DND-41 (cell line): ENCODE measurements at regions not wholly inside any gene's neighbourhood (a gene's known extent, or its start where the extent isn't known, plus 50 kb on each side); places are given as distances from the start of the nearest gene placed in this dataset.

Experiments
- ATAC-seq: fragments of 200-7000 bp; cut with Tn5 transposase; 3 replicates; pipeline ENCODE4 v1.9.1; 2021; ENCODE audit warnings: low read depth; ENCODE audit not compliant: insufficient read depth
- DNase-seq: peaks from one replicate; pipeline ENCODE4 v3.0.0-alpha.2; 2020
- H2AFZ ChIP-seq: 2 replicates; pipeline ENCODE4 v1.6.0; 2012; ENCODE audit warnings: low read depth, low read length
- H3K27ac ChIP-seq: 2 replicates; pipeline ENCODE4 v1.5.1; 2012; ENCODE audit warnings: low read length, inconsistent platforms
- H3K27me3 ChIP-seq: fragments of 200-600 bp; sonication (generic); 2 replicates; pipeline ENCODE4 v1.6.0; 2012; ENCODE audit warnings: low read length, mild to moderate bottlenecking, inconsistent platforms; ENCODE audit not compliant: insufficient read depth, poor library complexity
- H3K36me3 ChIP-seq: 2 replicates; pipeline ENCODE4 v1.5.1; 2012; ENCODE audit warnings: low read length, inconsistent platforms; ENCODE audit not compliant: insufficient read depth
- H3K4me1 ChIP-seq: 2 replicates; pipeline ENCODE4 v1.5.1; 2012; ENCODE audit warnings: mild to moderate bottlenecking, low read length; ENCODE audit not compliant: insufficient read depth
- H3K4me2 ChIP-seq: 2 replicates; pipeline ENCODE4 v1.6.0; 2012; ENCODE audit warnings: mild to moderate bottlenecking, moderate library complexity, low read length, inconsistent platforms; ENCODE audit not compliant: insufficient read depth
- H3K4me3 ChIP-seq, 2 experiments: fragments of 200-600 bp in 1 of 2; shearing (Covaris generic) in 1 of 2; 2 replicates each; pipeline ENCODE4 v1.5.1; 2012 to 2016; ENCODE audit warnings: inconsistent platforms in 2 of 2, low read length in 2 of 2, mild to moderate bottlenecking in 2 of 2, low read depth in 1 of 2, moderate library complexity in 1 of 2
- H3K79me2 ChIP-seq: 2 replicates; pipeline ENCODE4 v1.6.0; 2012; ENCODE audit warnings: low read length, inconsistent platforms; ENCODE audit not compliant: insufficient read depth
- H3K9ac ChIP-seq: 2 replicates; pipeline ENCODE4 v1.6.0; 2012; ENCODE audit warnings: low read depth, mild to moderate bottlenecking, inconsistent platforms, low read length, moderate library complexity
- H3K9me3 ChIP-seq: 2 replicates; pipeline ENCODE4 v1.5.1; 2012; ENCODE audit warnings: low read length, moderate library complexity, mild to moderate bottlenecking, inconsistent platforms; ENCODE audit not compliant: insufficient read depth, severe bottlenecking
- H4K20me1 ChIP-seq: 2 replicates; pipeline ENCODE4 v1.6.0; 2012; ENCODE audit warnings: low read length; ENCODE audit not compliant: insufficient read depth
- EZH2 ChIP-seq: IDR thresholded peaks from 3 replicates; pipeline ENCODE4 v1.6.1; 2012; ENCODE audit warnings: borderline replicate concordance, low read depth, mild to moderate bottlenecking, moderate library complexity, low read length, inconsistent platforms; ENCODE audit not compliant: severe bottlenecking
- TF ChIP-seq, protein P1 (sequence below): IDR thresholded peaks from 2 replicates; pipeline ENCODE4 v1.5.1; 2012; ENCODE audit warnings: borderline replicate concordance, low read length, moderate library complexity, mild to moderate bottlenecking; ENCODE audit not compliant: poor library complexity, severe bottlenecking; ENCODE audit errors: extremely low read depth

DNA sequence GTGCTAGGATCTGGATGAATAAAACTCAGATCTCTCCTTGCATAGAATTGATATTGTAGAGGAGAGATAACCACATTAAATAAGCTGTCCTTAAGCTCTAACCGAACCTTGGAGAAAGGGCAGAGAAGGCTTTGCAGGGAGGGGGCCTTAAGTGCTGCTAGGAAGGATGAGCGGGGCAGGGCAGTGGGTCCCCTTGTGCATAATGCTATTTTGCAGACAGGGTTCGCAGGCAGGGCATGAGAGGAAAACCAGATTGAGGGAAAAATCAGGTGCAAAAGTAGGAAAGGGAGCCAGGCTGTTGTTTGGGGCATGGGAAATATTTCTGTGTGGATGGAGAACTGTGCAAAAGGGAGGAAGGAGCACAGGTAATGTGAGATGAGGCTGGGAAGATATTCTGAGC is 383.0 kb upstream of the JARID2 start:
- Histone ChIP-seq H3K4me1 (peaks cover 8% of the 10 kb centered on the region), H2AFZ (no peak overlapping the region), H3K9ac (no peak overlapping the region), H3K4me2 (no peak overlapping the region), H3K4me3 (no peak overlapping the region), H3K36me3 (no peaks in the 10 kb centered on the region), H3K27ac (no peak overlapping the region), H3K27me3 (no peaks in the 10 kb centered on the region), H4K20me1 (no peaks in the 10 kb centered on the region), H3K9me3 (no peaks in the 10 kb centered on the region), H3K79me2 (no peaks in the 10 kb centered on the region)
- DNase-seq = no peak
- ATAC-seq = no peak
- TF ChIP-seq, protein P1, sequence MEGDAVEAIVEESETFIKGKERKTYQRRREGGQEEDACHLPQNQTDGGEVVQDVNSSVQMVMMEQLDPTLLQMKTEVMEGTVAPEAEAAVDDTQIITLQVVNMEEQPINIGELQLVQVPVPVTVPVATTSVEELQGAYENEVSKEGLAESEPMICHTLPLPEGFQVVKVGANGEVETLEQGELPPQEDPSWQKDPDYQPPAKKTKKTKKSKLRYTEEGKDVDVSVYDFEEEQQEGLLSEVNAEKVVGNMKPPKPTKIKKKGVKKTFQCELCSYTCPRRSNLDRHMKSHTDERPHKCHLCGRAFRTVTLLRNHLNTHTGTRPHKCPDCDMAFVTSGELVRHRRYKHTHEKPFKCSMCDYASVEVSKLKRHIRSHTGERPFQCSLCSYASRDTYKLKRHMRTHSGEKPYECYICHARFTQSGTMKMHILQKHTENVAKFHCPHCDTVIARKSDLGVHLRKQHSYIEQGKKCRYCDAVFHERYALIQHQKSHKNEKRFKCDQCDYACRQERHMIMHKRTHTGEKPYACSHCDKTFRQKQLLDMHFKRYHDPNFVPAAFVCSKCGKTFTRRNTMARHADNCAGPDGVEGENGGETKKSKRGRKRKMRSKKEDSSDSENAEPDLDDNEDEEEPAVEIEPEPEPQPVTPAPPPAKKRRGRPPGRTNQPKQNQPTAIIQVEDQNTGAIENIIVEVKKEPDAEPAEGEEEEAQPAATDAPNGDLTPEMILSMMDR = no peak
- no peak for TF ChIP-seq EZH2

DNA sequence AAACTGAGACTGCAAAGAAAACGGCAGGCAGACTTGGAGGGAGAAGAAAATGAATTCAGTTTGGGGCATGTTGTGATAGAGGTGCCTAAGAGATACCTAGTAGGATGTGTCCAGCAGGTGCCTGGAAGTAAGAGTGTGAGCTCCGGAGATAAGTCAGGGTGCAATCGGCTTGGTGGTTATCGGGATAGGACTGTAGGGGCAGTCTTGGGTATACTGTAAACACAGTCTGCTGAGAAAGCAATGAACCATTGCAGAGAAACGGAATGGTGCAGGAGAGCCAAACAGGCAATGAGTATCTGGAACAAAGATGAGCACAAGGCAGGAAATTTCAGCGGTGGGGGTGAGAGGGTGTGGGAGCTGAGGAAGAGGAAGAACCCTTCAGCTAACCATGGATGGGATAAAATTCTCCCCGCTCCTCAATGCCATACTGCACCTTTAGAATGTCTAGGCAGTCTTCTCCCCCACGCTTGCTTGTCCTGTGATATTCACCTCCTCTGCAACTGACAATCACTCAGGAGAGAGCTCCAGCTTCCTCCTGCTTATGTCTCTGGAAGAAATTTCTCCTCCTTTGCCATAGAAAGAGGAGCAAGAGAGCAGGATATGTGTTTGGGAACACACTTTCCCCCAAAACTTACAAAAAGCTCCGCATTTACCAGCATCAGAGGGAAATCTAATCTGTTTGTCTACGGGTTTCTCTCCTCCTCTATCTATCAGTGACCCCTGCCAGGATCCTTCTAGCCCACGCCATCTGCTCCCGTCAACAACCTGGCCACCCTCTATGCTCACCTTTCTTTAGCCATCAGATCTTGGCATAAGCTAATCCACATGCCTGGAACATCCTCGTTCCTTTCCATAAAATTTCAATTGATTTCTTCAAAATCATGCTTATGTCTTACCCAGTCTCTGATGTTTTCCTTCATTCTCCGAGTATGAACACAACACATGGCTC is 381.7 kb upstream of the JARID2 start:
- Histone ChIP-seq H3K27me3 (no peaks in the 10 kb centered on the region), H3K4me2 (no peak overlapping the region), H3K9me3 (no peaks in the 10 kb centered on the region), H3K27ac (no peak overlapping the region), H3K4me3 (no peak overlapping the region), H3K9ac (no peak overlapping the region), H2AFZ (no peak overlapping the region), H3K4me1 (peaks cover 8% of the 10 kb centered on the region), H3K79me2 (no peaks in the 10 kb centered on the region), H3K36me3 (no peaks in the 10 kb centered on the region), H4K20me1 (no peaks in the 10 kb centered on the region)
- DNase-seq (no peak), ATAC-seq (no peak)
- TF ChIP-seq EZH2 = no peak
- TF ChIP-seq, protein P1 = peak; percentile 10

DNA sequence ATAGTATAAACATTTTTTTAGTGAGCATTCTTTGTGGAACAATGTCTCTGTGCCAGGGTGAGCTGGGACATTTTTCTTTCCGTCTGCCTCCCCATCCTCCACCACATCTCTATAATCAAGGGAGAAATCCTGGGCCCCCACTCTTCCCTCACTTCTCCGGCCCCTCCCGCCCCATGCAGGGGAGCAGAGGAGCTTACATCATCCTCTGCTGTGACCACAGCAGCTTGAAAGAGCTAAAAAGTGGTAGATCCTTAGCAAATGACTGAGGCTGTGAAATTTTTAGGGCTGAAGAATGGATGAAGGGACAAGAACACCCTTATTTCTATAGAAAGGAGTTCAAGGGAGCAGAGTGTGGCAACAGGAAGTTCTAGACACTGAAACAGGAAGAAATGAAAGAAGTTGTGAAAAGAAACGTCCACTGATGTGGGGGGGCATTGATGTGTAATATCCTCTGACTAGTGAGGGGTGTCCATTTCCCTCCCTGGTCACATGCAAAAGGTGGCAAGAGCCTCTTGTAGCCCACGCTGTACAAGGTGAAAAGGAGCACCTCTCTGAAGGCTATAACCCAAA is 380.3 kb upstream of the JARID2 start:
- H3K4me3 ChIP-seq = no peak overlapping the region
- TF ChIP-seq, protein P1 = no peak
- TF ChIP-seq EZH2 = no peak
- no peak overlapping the region for H3K27ac ChIP-seq
- ATAC-seq = peak; percentile 62
- no peaks in the 10 kb centered on the region for H4K20me1 ChIP-seq
- no peak overlapping the region for H3K4me2 ChIP-seq
- no peaks in the 10 kb centered on the region for H3K36me3 ChIP-seq
- H3K9ac ChIP-seq = no peak overlapping the region
- peak; percentile 9 for DNase-seq
- peak overlapping the region; percentile 48; the same call in 1 of the 2 replicates for H2AFZ ChIP-seq
- H3K27me3 ChIP-seq = no peaks in the 10 kb centered on the region
- no peaks in the 10 kb centered on the region for H3K9me3 ChIP-seq
- peaks cover 8% of the 10 kb centered on the region for H3K4me1 ChIP-seq
- H3K79me2 ChIP-seq = no peaks in the 10 kb centered on the region
